Effector memory CD8-positive, alpha-beta T cell (primary cell): ENCODE measurements at regions not wholly inside any gene's neighbourhood (a gene's known extent, or its start where the extent isn't known, plus 50 kb on each side); places are given as distances from the start of the nearest gene placed in this dataset.
"Not testable (repeated sequence)": the region's sequence is repeated elsewhere in the genome, so short reads cannot be mapped to it uniquely, and the experiment has no call there.

Source experiments
- ATAC-seq: fragments of 150-1000 bp; cut with Tn5 transposase; replicated peaks from 2 replicates; pipeline ENCODE4 v1.10.0; 2021; ENCODE audit warnings: mild to moderate bottlenecking, moderate library complexity
- DNase-seq, 3 experiments: peaks; one replicate each; pipeline ENCODE4 v3.0.0; 2021
- H3K27ac Mint-ChIP-seq, 2 donors: one replicate each; pipeline ENCODE4 v1.8.0; 2022; ENCODE audit warnings: mild to moderate bottlenecking in 2 of 2, mixed read lengths in 2 of 2, moderate library complexity in 2 of 2
- H3K27me3 Mint-ChIP-seq, 2 donors: one replicate each; pipeline ENCODE4 v1.8.0; 2022; ENCODE audit warnings: mixed read lengths in 2 of 2
- H3K36me3 Mint-ChIP-seq: one replicate; pipeline ENCODE4 v1.8.0; 2022; ENCODE audit warnings: mild to moderate bottlenecking, moderate library complexity, mixed read lengths; ENCODE audit not compliant: insufficient read depth
- H3K4me1 Mint-ChIP-seq, 2 donors: one replicate each; pipeline ENCODE4 v1.8.0; 2022; ENCODE audit warnings: low read depth in 2 of 2, mixed read lengths in 2 of 2
- H3K4me3 Mint-ChIP-seq, 2 donors: one replicate each; pipeline ENCODE4 v1.8.0; 2022; ENCODE audit warnings: mild to moderate bottlenecking in 2 of 2, mixed read lengths in 2 of 2, moderate library complexity in 2 of 2
- H3K9me3 Mint-ChIP-seq, 2 donors: one replicate each; pipeline ENCODE4 v1.8.0; 2022; ENCODE audit warnings: mixed read lengths in 2 of 2

DNA sequence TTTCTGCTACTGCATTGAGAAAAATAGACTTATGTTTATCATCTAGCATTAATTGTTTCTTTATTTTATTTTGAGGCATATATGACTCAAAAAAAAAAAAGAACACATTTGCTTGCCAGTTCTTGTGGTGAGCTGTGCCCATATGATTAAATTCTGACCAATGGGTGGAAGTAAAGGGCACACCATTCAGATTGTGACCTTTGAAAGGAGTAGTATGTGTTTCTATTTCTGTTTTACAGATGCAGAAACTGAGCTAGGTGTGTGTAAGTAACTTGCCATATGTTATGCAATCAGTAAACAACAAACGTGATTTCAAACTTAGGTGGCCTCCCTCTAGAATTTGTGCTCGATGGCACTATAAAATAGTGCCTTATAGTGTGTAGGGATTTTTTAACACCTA lies 368.1 kb upstream of the EDIL3 start:
- H3K27me3 Mint-ChIP-seq: no peaks in the 10 kb centered on the region
- H3K9me3 Mint-ChIP-seq: peaks cover 6 to 9% of the 10 kb centered on the region in 2 donors
- no peaks in the 10 kb centered on the region for H3K36me3 Mint-ChIP-seq
- ATAC-seq: no peak
- DNase-seq: no peak
- no peak overlapping the region for H3K4me3 Mint-ChIP-seq
- H3K27ac Mint-ChIP-seq: no peak overlapping the region
- no peaks in the 10 kb centered on the region for H3K4me1 Mint-ChIP-seq

DNA sequence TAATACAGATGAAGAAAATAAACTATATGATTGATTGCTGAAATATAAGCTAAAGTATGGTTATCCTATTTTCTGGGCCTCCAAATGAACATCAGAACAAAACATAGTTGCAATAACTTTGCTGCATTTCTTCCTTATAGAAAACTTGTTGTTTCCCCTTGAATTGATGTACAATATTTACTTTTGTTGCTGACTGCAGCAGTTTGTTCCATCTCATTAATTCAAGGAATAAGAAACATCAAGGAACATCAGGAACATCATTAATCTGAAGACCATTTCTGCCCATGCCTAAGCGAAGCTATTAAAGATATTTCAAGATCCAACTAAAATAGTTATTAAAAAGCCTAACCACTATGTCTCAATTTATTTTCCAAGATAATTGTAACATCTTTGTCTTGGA lies 363.6 kb upstream of the EDIL3 start:
- no peak overlapping the region for H3K27ac Mint-ChIP-seq
- peaks cover 0 to 11% of the 10 kb centered on the region in 2 donors for H3K9me3 Mint-ChIP-seq
- H3K4me3 Mint-ChIP-seq: no peak overlapping the region
- H3K36me3 Mint-ChIP-seq: no peaks in the 10 kb centered on the region
- DNase-seq (no peak), ATAC-seq (no peak)
- no peaks in the 10 kb centered on the region for H3K4me1 Mint-ChIP-seq
- no peaks in the 10 kb centered on the region for H3K27me3 Mint-ChIP-seq

DNA sequence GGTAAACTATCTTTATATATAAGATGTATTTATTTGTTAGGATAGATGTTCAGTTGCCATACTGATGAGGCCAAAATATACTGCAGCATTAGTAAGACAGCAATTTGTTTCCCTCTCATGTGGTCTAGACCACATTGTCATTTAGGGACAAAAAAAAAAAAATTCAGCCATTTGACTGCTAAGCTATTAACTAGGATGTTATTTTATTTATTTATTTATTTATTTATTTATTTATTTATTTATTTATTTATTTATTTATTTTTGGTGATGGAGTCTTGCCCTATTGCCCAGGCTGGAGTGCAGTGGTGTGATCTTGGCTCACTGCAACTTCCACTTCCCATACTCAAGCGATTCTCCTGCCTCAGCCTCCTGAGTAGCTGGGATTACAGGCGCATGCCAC lies 361.6 kb upstream of the EDIL3 start:
- H3K27ac Mint-ChIP-seq, H3K4me3 Mint-ChIP-seq, H3K27me3 Mint-ChIP-seq, H3K4me1 Mint-ChIP-seq, H3K36me3 Mint-ChIP-seq, ATAC-seq, DNase-seq: not testable (repeated sequence)
- H3K9me3 Mint-ChIP-seq: peaks cover 0 to 16% of the 10 kb centered on the region in 2 donors

DNA sequence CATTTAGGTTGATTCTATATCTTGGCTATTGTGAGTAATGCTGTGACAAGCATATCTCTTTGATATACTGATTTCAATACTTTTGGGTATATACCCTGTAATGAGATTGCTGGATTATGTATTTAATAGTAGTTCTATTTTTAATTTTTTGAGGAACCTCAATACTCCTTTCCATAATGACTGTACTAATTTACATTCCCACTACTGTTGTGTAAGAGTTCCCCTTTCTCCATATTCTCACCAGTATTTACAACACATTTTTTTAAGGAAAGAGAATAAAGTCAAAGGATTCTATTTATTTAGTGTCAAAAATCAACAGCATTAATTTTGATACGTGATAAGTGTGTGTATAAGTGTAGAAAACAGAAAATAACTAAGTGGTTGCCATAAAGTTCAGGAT lies 356.4 kb upstream of the EDIL3 start:
- Mint-ChIP-seq H3K4me3 (no peak overlapping the region), H3K27me3 (no peaks in the 10 kb centered on the region), H3K36me3 (no peaks in the 10 kb centered on the region)

DNA sequence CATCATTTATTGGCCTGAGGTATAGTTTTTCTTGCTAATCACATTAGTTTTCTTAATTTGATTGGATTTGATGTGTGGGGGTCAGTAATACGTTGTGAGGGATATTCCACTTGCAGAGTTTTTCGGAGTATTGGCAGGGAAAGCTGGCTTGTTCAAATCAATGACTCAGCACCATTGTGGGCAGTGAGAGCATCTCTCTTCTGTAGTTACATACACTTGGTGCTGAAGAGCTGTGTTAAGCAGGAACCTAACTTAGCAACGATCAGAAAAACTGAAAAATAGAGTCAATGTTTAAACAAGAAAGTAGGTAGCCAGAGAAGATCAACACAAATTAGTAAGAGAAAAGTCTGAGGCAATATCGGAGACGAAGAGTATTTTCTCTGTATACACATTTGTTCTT lies 344.6 kb upstream of the EDIL3 start:
- Mint-ChIP-seq H3K27me3 (no peaks in the 10 kb centered on the region), H3K27ac (no peak overlapping the region), H3K4me3 (no peak overlapping the region), H3K9me3 (peaks cover 7 to 9% of the 10 kb centered on the region in 2 donors), H3K4me1 (no peaks in the 10 kb centered on the region), H3K36me3 (no peaks in the 10 kb centered on the region)
- ATAC-seq (no peak), DNase-seq (no peak)

More for the DNA sequence above, 356.4 kb upstream of the EDIL3 start:
- Mint-ChIP-seq H3K9me3 (peaks cover 7 to 9% of the 10 kb centered on the region in 2 donors), H3K27ac (no peak overlapping the region), H3K4me1 (no peaks in the 10 kb centered on the region)
- DNase-seq: no peak
- no peak for ATAC-seq

DNA sequence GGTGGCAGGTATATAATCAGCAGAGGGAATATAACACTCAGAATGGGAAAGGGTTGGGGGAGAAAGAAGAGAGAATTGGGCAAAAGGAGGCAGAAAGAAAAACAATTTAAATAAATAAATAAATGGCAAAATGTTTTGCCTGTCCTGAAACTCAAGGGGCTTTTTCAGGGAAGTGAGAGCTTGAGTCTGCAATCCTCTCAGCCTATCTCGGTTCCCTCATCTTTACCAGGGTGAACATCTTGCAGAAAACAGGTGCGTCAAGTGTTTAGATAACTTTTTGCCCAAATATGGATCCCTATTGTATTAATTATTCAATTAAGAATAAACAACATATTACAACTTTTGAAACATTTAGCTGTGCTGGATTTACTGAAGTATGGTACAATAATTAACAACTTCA lies 343.0 kb upstream of the EDIL3 start:
- ATAC-seq (no peak), DNase-seq (no peak)
- Mint-ChIP-seq H3K4me1 (no peaks in the 10 kb centered on the region), H3K27me3 (no peaks in the 10 kb centered on the region), H3K9me3 (peaks cover 6 to 7% of the 10 kb centered on the region in 2 donors), H3K4me3 (no peak overlapping the region), H3K36me3 (no peaks in the 10 kb centered on the region), H3K27ac (no peak overlapping the region)

DNA sequence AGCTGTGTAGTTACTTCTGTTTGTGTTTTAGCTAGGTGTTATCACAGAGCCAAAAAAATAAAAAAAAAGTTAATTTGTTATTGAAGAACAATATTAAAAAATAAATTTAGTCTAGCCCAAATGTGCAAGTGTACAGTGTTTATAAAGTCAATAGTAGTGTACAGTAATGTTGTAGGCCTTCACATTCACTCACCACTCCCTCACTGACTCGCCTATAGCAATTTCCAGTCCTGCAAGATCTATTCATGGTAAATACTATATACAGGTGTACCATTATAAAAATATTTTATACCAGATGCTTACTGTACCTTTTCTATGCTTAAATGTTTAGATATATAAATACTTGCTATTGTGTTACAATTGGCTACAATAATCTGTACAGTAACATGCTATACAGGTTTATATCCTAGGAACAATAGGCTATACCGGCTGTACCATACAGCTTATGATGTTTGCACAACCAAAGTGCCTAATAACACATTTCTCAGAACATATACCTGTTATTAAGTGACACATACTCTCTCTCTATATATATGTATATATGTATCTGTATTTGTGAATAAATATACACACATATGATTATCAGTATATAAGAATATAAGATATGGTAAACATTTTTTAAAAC lies 341.4 kb upstream of the EDIL3 start:
- Mint-ChIP-seq H3K27me3 (no peaks in the 10 kb centered on the region), H3K9me3 (peaks cover 4 to 7% of the 10 kb centered on the region in 2 donors), H3K4me1 (no peaks in the 10 kb centered on the region), H3K4me3 (no peak overlapping the region), H3K27ac (no peak overlapping the region), H3K36me3 (no peaks in the 10 kb centered on the region)
- DNase-seq (no peak), ATAC-seq (no peak)

DNA sequence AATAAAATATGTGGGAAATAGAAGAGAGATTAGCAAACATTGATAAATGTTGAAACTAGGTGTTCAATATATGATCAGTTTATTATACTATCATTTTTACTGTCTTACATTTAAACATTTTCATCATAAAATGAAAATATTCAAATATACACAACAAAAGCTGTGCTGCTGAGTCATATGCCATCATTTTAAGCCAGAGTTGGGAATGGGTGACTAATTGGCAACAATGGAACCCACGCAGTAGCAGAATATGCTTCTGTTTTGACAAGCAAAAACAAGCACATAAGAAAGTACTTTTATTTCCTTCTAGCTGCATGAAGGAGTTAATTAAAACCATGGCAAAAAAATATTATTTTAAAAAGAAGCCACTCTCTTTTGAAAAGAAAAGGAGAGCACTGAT lies 340.0 kb upstream of the EDIL3 start:
- Mint-ChIP-seq H3K4me3 (no peak overlapping the region), H3K27ac (no peak overlapping the region), H3K4me1 (no peaks in the 10 kb centered on the region), H3K9me3 (peaks cover 0 to 14% of the 10 kb centered on the region in 2 donors), H3K27me3 (no peaks in the 10 kb centered on the region), H3K36me3 (no peaks in the 10 kb centered on the region)
- no peak for DNase-seq
- no peak for ATAC-seq

DNA sequence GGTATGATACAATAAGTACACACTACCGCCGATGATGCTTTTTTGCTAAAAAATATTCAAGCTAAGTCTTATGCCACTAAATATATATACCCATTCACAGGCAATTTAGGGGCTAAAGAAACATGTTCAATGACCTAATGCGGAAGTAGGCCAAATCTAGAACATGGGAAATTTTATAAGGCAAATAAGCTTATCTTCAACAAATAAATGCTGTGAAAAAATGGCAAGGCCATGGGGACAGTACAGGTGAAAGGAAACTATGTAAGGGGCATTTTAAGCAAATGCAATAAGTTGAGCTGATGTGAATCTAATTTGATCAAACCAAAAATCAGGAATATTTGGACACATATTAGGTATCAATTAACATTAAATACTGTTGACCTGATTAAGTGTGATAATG lies 339.5 kb upstream of the EDIL3 start:
- DNase-seq (no peak), ATAC-seq (no peak)
- Mint-ChIP-seq H3K9me3 (peaks cover 0 to 14% of the 10 kb centered on the region in 2 donors), H3K36me3 (no peaks in the 10 kb centered on the region), H3K27ac (no peak overlapping the region), H3K4me1 (no peaks in the 10 kb centered on the region), H3K4me3 (no peak overlapping the region), H3K27me3 (no peaks in the 10 kb centered on the region)

DNA sequence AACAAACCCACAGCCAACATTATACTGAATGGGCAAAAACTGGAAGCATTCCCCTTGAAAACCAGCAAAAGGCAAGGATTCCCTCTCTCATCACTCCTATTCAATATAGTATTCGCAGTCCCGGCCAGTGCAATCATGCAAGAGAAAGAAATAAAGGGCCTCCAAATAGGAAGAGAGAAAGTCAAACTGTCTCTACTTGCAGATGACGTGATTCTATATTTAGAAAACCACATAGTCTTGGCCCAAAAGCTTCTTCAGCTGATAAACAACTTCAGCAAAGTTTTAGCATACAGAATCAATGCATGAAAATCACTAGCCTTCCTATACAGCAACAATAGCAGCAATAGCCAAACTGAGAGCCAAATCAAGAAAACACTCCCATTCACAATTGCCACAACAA lies 333.7 kb upstream of the EDIL3 start:
- no peaks in the 10 kb centered on the region for H3K27me3 Mint-ChIP-seq
- H3K4me3 Mint-ChIP-seq: no peak overlapping the region
- H3K27ac Mint-ChIP-seq: no peak overlapping the region
- DNase-seq: no peak
- H3K4me1 Mint-ChIP-seq: no peaks in the 10 kb centered on the region
- peaks cover 5 to 12% of the 10 kb centered on the region in 2 donors for H3K9me3 Mint-ChIP-seq
- ATAC-seq: no peak
- no peaks in the 10 kb centered on the region for H3K36me3 Mint-ChIP-seq

DNA sequence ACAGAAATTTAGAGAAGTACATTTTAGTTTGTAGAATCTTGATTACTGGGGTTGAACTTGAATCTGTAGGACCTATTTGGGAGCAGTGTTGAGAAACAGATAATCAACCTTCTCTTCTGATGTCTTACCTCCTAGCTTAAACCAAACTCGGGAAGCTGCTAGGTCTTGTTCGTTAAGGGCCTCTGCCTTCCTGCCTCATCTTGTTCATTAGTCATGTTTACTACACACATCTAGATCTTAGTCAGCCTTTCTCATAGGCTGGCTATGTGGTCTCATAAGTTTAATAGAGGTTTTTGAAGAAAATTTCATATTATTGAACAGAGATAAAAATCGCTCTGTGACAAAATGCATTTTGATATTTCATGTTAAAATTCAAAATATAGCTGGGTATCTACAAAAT lies 331.0 kb upstream of the EDIL3 start:
- no peaks in the 10 kb centered on the region for H3K36me3 Mint-ChIP-seq

DNA sequence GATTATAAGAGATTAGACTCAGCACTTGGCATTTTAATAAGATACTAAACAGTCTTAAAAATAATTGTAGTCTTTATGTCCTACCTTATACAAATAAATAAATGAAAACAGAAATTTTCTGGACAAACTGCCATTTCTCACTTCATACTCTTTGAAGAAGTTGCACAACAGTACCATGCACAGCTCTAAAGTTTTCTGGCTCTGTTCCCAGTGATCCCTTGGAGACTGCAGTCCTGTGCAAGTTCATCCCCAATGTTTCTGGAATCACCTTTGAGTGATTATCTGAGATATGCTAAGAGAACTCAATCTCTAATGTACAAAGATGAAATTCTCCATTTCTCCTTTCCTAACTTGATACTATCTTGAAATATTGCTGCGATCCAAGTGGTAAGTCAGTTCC lies 330.4 kb upstream of the EDIL3 start:
- Mint-ChIP-seq H3K36me3 (no peaks in the 10 kb centered on the region), H3K4me1 (no peaks in the 10 kb centered on the region), H3K4me3 (no peak overlapping the region), H3K27me3 (no peaks in the 10 kb centered on the region), H3K27ac (no peak overlapping the region), H3K9me3 (peaks cover 7 to 18% of the 10 kb centered on the region in 2 donors)
- DNase-seq (no peak), ATAC-seq (no peak)

More for the DNA sequence above, 331.0 kb upstream of the EDIL3 start:
- H3K27me3 Mint-ChIP-seq: no peaks in the 10 kb centered on the region
- no peak overlapping the region for H3K4me3 Mint-ChIP-seq
- DNase-seq (no peak), ATAC-seq (no peak)
- H3K27ac Mint-ChIP-seq: no peak overlapping the region
- peaks cover 7 to 21% of the 10 kb centered on the region in 2 donors for H3K9me3 Mint-ChIP-seq
- H3K4me1 Mint-ChIP-seq: no peaks in the 10 kb centered on the region

DNA sequence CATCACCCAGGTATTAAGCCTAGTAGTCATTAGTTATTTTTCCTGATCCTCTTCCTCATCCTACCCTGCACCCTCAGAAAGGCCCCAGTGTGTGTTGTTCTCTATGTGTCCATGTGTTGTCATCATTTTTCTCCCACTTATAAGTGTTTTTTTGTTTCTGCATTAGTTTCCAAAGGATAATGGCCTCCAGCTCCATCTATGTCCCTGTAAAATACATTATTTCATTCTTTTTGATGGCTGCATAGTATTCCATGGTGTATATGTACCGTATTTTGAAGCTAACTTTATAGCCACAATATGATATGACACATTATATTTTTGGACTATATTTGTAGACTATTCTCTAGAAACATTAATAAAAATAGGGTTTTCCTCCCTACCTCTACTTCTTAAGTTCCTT lies 324.4 kb upstream of the EDIL3 start:
- Mint-ChIP-seq H3K27ac (no peak overlapping the region), H3K36me3 (no peaks in the 10 kb centered on the region), H3K9me3 (peaks cover 7 to 16% of the 10 kb centered on the region in 2 donors), H3K4me1 (no peaks in the 10 kb centered on the region), H3K27me3 (no peaks in the 10 kb centered on the region), H3K4me3 (no peak overlapping the region)
- ATAC-seq: no peak
- no peak for DNase-seq

DNA sequence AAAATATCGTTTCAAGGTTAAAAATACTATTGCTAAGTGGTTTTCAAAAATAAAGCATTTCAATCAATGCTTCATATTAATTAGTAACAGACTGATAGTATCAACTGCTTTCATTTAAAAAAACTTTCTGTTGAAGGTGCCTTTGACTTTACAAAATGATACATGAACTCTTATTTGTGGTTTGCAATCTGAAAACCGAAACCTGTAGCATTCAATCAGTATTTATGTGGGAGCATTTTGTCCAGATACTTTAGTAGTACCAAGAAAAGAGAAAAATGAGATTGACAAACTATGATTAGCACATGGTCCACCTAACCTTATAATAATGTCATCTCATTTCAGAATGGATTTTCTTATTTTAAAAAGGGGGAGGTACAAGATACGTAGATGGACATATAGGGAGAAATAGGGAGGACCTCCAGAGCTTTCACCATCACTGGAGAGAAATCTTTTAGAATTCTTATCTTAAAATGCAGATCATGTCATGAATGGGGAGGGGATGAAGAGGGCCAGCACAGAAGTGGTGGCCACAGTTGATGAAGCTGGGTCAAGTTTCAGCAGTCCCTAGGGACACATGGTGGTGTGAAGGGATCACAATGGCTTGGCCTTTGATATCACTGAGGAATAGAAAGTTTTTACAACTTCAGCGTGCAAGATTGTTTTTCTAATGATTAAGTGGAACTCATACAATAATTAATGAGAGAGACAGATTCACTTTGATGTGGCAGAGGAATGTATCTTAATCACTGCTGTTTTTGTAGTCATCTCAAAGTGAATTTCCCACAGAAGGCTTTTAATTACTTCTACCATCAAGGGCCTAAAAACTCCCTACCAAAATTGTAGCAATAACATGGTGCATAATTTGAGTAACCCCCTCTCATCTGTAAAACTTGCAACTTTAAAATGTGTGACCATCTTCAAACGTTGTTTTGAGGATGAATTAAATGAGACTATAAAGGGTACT lies 322.3 kb upstream of the EDIL3 start:
- no peaks in the 10 kb centered on the region for H3K36me3 Mint-ChIP-seq
- no peak overlapping the region for H3K4me3 Mint-ChIP-seq
- DNase-seq: no peak
- peaks cover 7 to 25% of the 10 kb centered on the region in 2 donors for H3K9me3 Mint-ChIP-seq
- no peak overlapping the region for H3K27ac Mint-ChIP-seq
- H3K4me1 Mint-ChIP-seq: no peaks in the 10 kb centered on the region
- no peak for ATAC-seq
- H3K27me3 Mint-ChIP-seq: no peaks in the 10 kb centered on the region
